HG02798 (cell line): ENCODE measurements at regions not wholly inside any gene's neighbourhood (a gene's known extent, or its start where the extent isn't known, plus 50 kb on each side); places are given as distances from the start of the nearest gene placed in this dataset.

Experiments
- ATAC-seq: cut with Tn5 transposase; IDR thresholded peaks from one replicate; pipeline ENCODE4 v1.9.1; 2021; ENCODE audit warnings: mild to moderate bottlenecking; ENCODE audit not compliant: unreplicated experiment, poor library complexity

DNA sequence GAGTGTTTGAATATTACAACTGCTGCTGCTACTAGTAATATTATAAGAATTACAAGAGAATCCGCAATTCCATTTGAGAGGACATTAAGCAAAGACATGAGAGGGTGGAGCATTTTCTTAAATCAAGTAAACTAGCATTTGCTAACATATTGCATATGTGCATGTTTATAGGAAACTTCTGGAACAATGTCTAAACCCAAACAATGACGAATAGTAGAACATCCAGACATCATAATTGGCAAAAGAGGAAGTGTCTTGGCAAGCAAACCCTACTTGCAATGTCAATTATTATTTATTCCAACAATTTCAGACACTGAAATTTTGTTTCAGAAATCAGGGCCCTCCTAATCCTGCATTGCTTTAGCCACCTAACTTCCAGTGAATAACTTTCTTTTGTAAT is 1155.3 kb upstream of the GJE1 start:
- ATAC-seq, result no peak

DNA sequence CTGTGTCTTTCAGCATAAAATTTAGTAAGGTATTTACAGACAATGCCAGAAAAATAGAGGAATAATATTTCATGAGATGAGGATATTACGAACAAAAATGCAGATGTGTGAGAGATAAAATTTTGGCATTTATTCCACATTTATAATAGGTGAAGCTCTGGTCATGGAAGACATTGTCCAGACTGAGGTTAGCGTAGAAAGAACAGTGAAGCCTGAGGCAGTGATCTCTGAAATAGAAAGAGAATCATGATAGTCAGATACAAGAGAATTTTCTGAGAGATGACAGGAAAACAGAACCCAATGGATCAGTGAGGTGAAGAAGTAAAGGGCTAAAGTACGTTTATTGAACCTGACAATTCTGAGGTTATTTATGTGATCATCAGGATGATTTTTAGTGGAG is 1155.9 kb upstream of the GJE1 start:
- ATAC-seq, result no peak

DNA sequence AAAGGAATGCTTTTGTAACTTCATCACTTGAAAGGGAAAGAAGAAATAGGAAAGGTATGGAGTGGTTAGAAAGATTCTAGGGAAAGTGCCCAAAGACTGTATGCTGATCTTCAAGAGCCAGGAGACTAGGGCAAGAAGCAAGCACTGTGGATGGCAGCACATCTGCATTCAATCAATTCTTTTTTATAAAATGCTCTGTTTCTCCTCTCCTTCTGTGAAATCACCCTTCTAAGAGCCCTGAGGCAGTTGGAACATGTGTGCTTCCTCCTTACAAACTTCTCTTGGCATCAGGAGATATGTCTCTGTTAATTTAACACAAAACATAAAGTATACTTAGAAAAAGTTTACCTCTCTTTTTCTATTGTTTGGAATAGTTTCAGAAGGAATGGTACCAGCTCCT is 1162.2 kb upstream of the GJE1 start:
- ATAC-seq, result no peak

- no peak for ATAC-seq
Observed at GRCh38 chr6:140968062-140968461, 1164.7 kb upstream of the GJE1 start.

GRCh38 chr6:140966676-140967075 is 1166.0 kb upstream of the GJE1 start:
- ATAC-seq, result no peak

- ATAC-seq, result no peak
Observed at GRCh38 chr6:140960566-140960965, 1172.2 kb upstream of the GJE1 start.

GRCh38 chr6:140957386-140957785 is 1175.3 kb upstream of the GJE1 start:
- ATAC-seq, result no peak

DNA sequence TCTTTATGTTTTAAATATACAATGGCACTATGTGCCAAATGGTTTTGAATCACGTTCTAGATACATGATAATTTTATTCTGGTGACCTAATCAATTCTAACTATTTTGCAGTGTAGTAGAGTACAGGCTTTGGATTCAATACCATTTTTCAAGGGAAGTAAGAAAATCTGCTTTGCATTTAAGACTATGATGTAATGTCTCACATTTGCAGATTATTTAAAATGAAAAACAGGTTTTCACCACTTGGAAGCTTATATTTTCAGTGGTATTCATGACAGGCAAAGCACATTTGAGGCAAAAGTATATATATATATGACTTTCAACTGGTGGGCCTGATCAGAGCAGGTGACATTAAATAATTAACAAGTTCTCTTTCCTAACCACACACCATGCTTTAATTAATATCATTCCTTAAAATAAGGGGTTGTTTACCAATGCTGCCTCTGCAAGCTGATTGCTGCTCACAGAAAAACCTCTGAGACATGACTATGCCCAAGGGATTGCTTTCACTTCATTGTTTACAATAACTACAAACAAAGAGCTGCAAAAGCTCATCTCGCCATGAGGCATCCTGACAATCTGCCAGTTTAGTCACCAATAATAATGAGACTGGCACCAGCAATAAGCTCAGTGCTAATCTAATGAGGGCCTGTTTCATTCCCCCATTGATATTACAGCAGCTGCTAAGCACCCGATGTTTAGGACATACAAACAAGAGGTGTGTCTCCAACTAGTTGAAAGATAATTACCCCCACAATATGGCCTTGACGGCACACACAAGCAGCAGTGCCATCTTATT is 1176.0 kb upstream of the GJE1 start:
- no peak for ATAC-seq

DNA sequence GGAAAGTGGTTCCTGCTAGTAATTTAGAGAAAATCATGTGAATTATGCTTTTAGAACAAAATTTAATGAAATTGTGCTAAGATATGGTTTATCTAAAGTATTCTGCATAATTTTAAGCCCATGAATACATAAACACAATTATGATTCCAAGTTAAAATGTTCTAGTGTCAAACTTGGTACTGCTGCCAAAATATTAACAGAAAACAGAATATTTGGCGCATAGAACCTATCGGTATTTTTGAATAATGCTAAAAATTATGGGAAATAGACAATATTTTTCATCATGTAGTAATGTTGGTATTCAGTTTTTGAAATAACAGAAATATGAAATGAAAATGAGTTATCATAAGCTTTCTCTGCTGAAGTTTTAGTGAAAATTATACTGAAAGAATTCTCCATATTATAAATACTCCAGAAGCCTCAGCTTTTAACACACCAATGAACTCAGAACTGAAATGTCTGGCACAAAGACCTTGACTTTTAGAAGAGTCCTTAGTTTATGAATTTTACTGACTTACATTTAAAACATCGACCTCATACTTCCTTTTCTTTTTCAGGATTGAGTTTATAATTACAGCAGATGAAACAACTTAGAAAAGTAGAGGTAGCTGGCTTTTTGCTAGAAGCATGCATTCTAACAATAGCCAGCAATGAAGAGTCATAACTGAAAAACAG is 1192.3 kb upstream of the GJE1 start:
- no peak for ATAC-seq

- ATAC-seq, result no peak
Observed at GRCh38 chr6:140932909-140933308, 1199.8 kb upstream of the GJE1 start.

GRCh38 chr6:140931581-140931980 is 1201.1 kb upstream of the GJE1 start:
- no peak for ATAC-seq

GRCh38 chr6:140929121-140929520 is 1203.6 kb upstream of the GJE1 start:
- no peak for ATAC-seq

- ATAC-seq, result no peak
Observed at GRCh38 chr6:140923048-140923447, 1209.7 kb upstream of the GJE1 start.

DNA sequence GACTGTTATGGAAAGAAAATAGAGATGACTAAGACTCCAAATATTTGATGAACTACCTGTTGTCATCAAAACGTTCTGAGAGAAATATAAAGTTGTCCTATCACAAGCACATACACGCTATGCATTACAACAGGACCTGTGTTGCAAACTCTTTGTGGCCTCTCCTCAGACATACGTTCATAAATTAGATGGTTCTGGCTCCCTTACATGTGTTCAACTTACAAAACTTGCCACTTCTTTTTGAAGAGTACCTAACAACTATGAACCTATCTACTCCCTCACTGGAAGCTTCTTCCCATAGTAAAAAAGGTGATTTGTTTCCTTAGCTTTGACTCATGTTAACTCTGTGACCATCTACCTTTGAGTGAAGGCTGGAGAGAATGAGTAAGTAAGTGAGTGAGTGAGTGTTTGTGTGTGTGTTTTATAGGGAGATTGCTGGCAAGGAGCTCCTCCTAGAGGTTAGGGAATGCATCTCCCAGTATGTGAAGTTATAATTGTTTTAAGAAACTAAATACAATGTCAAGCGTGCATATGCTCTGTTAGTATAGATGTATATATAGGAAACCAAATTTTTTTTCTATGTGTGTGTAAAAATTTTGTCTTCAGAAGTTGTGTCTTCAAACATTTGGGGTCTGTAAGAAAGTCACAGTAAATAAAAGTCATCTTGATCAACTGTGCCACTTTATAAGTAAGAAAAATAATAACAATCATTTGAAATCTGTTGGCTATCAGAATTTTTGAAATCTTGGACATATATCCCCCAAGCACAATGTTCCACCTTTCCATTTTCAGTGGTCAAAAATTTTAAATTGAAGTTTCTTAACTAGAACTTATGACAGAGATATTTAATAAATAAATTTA is 1211.1 kb upstream of the GJE1 start:
- peak; percentile 72 for ATAC-seq

GRCh38 chr6:140917911-140918310 is 1214.8 kb upstream of the GJE1 start:
- no peak for ATAC-seq

DNA sequence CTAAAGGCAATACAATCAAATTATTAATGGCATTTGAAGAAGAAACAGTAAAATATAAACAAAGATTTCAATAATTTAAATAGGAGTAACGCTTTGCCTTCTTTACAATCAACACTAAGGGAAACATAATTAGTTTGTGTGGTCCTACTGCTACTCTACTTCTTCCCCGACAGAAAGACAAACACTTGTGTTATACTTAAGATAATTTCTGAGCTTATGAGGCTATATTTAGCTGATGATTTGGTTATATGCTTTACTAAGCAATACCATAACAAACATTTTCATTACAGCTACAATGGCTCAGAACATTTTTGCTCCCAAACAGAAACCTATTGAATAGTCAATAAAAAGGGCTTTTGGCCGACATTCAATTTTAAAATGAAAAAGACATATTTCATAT is 1217.2 kb upstream of the GJE1 start:
- no peak for ATAC-seq

DNA sequence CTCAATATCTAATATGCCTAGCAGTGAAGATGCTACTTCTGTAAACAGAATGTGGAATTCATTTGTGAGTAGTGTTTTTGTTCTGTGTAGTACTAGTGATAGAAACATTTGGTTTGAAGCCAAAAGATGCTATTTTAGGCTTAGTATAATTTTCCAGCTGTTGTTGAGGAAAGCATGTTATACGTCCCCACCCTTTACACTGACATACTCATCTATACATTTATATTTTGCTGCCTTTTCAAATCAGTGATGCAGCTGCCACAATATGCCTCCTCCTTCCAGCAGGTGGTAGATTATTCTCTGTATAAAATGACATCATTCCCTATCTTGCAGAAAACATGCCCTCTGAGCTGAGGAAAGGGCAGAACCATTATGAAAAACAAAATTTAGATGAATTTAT is 1217.6 kb upstream of the GJE1 start:
- no peak for ATAC-seq

- no peak for ATAC-seq
Observed at GRCh38 chr6:140912686-140913085, 1220.0 kb upstream of the GJE1 start.

- no peak for ATAC-seq
Observed at GRCh38 chr6:140909625-140910024, 1223.1 kb upstream of the GJE1 start.

DNA sequence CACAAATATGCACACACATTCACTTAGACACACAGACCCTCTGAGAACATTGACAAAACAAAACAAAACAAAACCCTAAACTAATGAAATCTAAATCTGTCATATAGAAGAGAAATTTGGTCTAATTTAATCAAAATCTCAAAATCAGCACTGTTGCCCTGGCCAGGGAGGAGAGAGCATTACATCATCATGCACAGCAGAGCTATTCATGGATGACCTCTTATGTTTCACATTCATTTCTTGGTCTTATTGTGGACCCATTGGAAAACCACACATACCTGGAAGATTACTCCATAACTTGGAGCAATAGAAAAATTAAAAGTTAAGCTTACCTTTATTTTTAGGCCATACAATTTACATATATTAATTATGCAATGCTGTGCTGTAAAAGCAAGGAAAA is 1223.6 kb upstream of the GJE1 start:
- no peak for ATAC-seq

DNA sequence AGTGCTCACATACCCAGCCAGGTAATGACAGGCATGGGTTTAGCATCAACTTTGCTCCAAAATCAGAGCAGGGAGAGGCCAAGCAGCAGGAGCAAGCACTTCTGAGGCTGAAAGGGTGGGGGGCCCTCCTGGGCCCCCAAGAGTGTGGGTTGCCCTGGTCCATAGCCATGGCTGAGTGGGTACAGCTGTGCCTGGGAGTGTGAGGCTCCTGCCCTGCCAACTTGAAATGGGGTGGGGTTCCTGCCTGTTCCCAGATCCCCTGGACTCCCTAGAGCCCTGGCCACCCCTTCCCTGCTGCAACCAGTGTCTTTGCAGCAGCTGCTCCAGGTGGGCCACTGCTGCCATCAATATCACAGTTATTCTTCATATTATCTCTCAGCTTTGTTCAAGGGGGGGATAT is 1224.2 kb upstream of the GJE1 start:
- ATAC-seq, result no peak
